HEK293T (cell line): ENCODE measurements at regions not wholly inside any gene's neighbourhood (a gene's known extent, or its start where the extent isn't known, plus 50 kb on each side); places are given as distances from the start of the nearest gene placed in this dataset.
"Not testable (repeated sequence)": the region's sequence is repeated elsewhere in the genome, so short reads cannot be mapped to it uniquely, and the experiment has no call there.

Experiments used
- CTCF ChIA-PET: fragments of 350-600 bp; formaldehyde crosslinking; extraction: SDS; loops from one replicate; lab custom pipeline; 2021; ENCODE audit warnings: antibody characterized with exemption, inconsistent platforms; lab: Yijun Ruan, JAX
- POLR2A ChIA-PET: fragments of 350-600 bp; formaldehyde crosslinking; extraction: SDS; loops from one replicate; lab custom pipeline; 2020; ENCODE audit warnings: antibody characterized with exemption, inconsistent platforms; lab: Yijun Ruan, JAX
- DNase-seq: peaks from one replicate; pipeline ENCODE4 v3.0.0; 2012; ENCODE audit warnings: mixed read lengths; ENCODE audit errors: extremely low spot score
- ARNT ChIP-seq: fragments of 450-650 bp; IDR thresholded peaks from 2 replicates; pipeline ENCODE4 v1.6.1; 2017; ENCODE audit warnings: mild to moderate bottlenecking
- BHLHE40 ChIP-seq: fragments of 450-650 bp; IDR thresholded peaks from 2 replicates; pipeline ENCODE4 v1.6.1; 2016; ENCODE audit warnings: mild to moderate bottlenecking, moderate library complexity, borderline replicate concordance
- CTBP1 ChIP-seq: fragments of 450-650 bp; IDR thresholded peaks from 2 replicates; pipeline ENCODE4 v1.6.1; 2016; ENCODE audit warnings: borderline replicate concordance
- ELF4 ChIP-seq: fragments of 450-650 bp; IDR thresholded peaks from 2 replicates; pipeline ENCODE4 v1.6.1; 2017; ENCODE audit warnings: antibody characterized with exemption
- FOXA1 ChIP-seq: fragments of 450-650 bp; IDR thresholded peaks from 2 replicates; pipeline ENCODE4 v1.6.1; 2016; ENCODE audit warnings: mild to moderate bottlenecking
- FOXK2 ChIP-seq: fragments of 450-650 bp; IDR thresholded peaks from 2 replicates; pipeline ENCODE4 v1.6.1; 2016; ENCODE audit warnings: mild to moderate bottlenecking
- FOXM1 ChIP-seq: fragments of 450-650 bp; IDR thresholded peaks from 2 replicates; pipeline ENCODE4 v1.6.1; 2017; ENCODE audit warnings: mild to moderate bottlenecking, borderline replicate concordance
- HDGF ChIP-seq: fragments of 450-650 bp; IDR thresholded peaks from 2 replicates; pipeline ENCODE4 v1.6.1; 2017; ENCODE audit warnings: antibody characterized with exemption, borderline replicate concordance
- L3MBTL2 ChIP-seq: fragments of 450-650 bp; conservative IDR thresholded peaks from 2 replicates; pipeline ENCODE4 v1.6.1; 2016; ENCODE audit warnings: mild to moderate bottlenecking
- LEF1 ChIP-seq: fragments of 450-650 bp; IDR thresholded peaks from 2 replicates; pipeline ENCODE4 v1.6.1; 2017; ENCODE audit warnings: mild to moderate bottlenecking, borderline replicate concordance
- NFRKB ChIP-seq: fragments of 450-650 bp; IDR thresholded peaks from 2 replicates; pipeline ENCODE4 v1.6.1; 2016; ENCODE audit warnings: mild to moderate bottlenecking, moderate library complexity
- SP1 ChIP-seq: fragments of 450-650 bp; IDR thresholded peaks from 2 replicates; pipeline ENCODE4 v1.6.1; 2017
- SUZ12 ChIP-seq: fragments of 450-650 bp; IDR thresholded peaks from 2 replicates; pipeline ENCODE4 v1.6.1; 2016; ENCODE audit warnings: mild to moderate bottlenecking
- TARDBP ChIP-seq: fragments of 450-650 bp; IDR thresholded peaks from 2 replicates; pipeline ENCODE4 v1.6.1; 2016
- ZNF384 ChIP-seq: fragments of 450-650 bp; IDR thresholded peaks from 2 replicates; pipeline ENCODE4 v1.6.1; 2016
- TF ChIP-seq, protein P1 (sequence below): fragments of 450-650 bp; IDR thresholded peaks from 2 replicates; pipeline ENCODE4 v1.6.1; 2016

DNA sequence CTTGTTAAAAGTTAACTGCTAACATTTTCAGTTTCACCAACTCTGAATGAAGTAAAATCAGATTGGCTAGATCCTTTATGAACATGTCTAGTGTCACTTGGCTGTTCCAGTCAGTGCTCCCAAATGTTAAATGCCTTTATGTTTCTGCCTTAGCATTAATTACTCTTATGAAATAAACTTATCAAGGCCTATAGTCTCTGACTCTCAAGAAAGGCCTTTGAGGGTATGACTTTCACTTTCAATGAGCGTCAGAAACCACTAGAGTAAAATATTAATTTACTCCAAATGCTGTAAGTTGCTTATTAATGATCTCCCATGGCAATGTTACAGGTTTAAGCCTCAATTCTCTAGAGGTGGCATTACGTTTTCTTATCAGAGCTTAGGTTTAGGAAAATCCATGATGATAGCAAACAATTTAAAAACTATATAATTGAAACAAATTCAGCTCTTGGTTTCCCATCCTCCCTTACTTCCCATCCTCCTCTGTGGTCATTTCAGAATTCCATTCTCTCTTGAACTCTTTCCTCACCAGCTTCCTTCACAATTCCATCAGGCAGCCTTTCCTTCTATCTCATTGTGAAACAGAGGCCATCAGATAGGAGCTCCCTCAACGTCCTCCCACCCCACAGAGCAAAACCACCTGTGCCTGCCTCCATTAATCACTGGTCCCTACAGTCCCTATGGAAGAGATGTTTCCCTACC, 108.6 kb upstream of the COP1 start:
- TF ChIP-seq ELF4 (no peak), FOXM1 (no peak), L3MBTL2 (no peak), CTBP1 (no peak), FOXA1 (no peak), LEF1 (no peak), SUZ12 (no peak), SP1 (no peak), BHLHE40 (no peak), TARDBP (no peak), ZNF384 (no peak), HDGF (no peak), NFRKB (no peak), FOXK2 (no peak), ARNT (no peak)
- TF ChIP-seq, protein P1, sequence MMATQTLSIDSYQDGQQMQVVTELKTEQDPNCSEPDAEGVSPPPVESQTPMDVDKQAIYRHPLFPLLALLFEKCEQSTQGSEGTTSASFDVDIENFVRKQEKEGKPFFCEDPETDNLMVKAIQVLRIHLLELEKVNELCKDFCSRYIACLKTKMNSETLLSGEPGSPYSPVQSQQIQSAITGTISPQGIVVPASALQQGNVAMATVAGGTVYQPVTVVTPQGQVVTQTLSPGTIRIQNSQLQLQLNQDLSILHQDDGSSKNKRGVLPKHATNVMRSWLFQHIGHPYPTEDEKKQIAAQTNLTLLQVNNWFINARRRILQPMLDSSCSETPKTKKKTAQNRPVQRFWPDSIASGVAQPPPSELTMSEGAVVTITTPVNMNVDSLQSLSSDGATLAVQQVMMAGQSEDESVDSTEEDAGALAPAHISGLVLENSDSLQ: no peak
- CTCF ChIA-PET: interaction anchor here (0.6 kb wide), 1 partner anchor 245 kb away, joined by 5 read pairs; no protein-coding TSS in a partner anchor
- POLR2A ChIA-PET: no interaction called here
- no peak for DNase-seq

DNA sequence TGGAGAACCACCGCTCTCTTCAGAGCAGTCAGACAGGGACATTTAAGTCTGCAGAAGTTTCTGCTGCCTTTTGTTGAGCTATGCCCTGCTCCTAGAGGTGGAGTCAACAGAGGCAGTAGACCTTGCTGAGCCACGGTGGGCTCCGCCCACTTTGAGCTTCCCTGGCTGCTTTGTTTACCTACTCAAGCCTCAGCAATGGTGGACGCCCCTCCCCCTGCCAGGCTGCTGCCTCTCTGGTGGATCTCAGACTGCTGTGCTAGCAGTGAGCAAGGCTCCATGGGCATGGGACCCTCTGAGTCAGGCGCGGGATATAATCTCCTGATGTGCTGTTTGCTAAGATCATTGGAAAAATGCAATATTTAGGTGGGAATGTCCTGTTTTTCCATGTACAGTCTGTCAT, 89.5 kb upstream of the COP1 start:
- POLR2A ChIA-PET, CTCF ChIA-PET, DNase-seq: not testable (repeated sequence)

DNA sequence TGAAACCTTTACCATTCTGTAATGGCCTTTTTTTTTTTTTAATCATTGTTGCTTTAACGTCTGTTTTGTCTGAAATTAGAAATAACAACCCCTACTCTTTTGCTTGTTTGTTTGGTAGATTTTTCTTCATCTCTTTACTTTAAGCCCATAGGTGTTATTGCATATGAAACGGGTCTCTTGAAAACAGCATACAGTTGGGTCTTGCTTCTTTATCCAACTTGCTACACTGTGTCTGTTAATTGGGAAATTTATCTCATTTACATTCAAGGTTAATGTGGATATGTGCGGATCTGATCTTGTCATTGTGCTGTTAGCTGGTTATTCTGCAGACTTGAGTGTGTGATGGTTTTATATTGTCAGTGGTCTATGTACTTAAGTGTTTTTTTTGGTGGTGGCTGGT, 78.9 kb upstream of the COP1 start:
- DNase-seq: no peak
- TF ChIP-seq ZNF384: no peak
- no peak for TF ChIP-seq SUZ12
- TF ChIP-seq SP1: no peak
- TF ChIP-seq FOXK2: no peak
- TF ChIP-seq FOXA1: no peak
- no peak for TF ChIP-seq L3MBTL2
- no peak for TF ChIP-seq BHLHE40
- no peak for TF ChIP-seq HDGF
- no peak for TF ChIP-seq ARNT
- TF ChIP-seq CTBP1: no peak
- no peak for TF ChIP-seq LEF1
- no peak for TF ChIP-seq NFRKB
- no peak for TF ChIP-seq FOXM1
- TF ChIP-seq TARDBP: no peak
- TF ChIP-seq ELF4: no peak
- TF ChIP-seq, protein P1: no peak
- POLR2A ChIA-PET: no interaction called here
- CTCF ChIA-PET: no interaction called here

DNA sequence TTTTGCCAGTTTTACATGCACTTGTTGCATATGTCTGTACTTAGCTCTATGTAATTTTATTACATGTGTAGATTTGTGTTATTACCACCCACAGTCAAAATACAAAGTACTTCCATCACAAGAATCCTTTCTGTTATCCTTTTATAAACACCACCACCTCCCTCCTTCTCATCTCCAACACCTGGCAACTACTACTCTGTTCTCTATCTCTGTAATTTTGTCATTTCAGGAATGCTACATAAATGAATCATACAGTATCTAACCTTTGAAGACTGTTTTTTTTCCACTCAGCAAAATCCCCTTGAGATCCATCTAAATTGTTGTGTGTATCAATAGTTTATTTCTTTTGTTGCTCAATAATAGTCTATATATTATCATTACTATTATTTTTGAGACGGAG, 64.5 kb upstream of the COP1 start:
- ChIA-PET POLR2A (no interaction called here), CTCF (no interaction called here)

More for the DNA sequence above, 64.5 kb upstream of the COP1 start:
- TF ChIP-seq BHLHE40 (no peak), SUZ12 (no peak), TARDBP (no peak), FOXM1 (no peak), ARNT (no peak), SP1 (no peak), ELF4 (no peak), FOXA1 (no peak), L3MBTL2 (no peak), NFRKB (no peak), LEF1 (no peak), CTBP1 (no peak), FOXK2 (no peak)
- TF ChIP-seq, protein P1: no peak
- DNase-seq: no peak
